Smooth muscle cell (in vitro differentiated cells): ENCODE measurements at regions not wholly inside any gene's neighbourhood (a gene's known extent, or its start where the extent isn't known, plus 50 kb on each side); places are given as distances from the start of the nearest gene placed in this dataset.
"Not testable (repeated sequence)": the region's sequence is repeated elsewhere in the genome, so short reads cannot be mapped to it uniquely, and the experiment has no call there.

Experiments used
- DNase-seq: peaks from one replicate; lab custom pipeline; 2025; ENCODE audit not compliant: unreplicated experiment; lab: John Stamatoyannopoulos, UW
- H2AFZ ChIP-seq: fragments of 200-600 bp; sonication (generic); 2 replicates; pipeline ENCODE4 v1.6.0; 2016; ENCODE audit warnings: antibody characterized with exemption, low read depth, mild to moderate bottlenecking
- H3F3A ChIP-seq: fragments of 200-600 bp; sonication (generic); 2 replicates; pipeline ENCODE4 v1.6.0; 2017; ENCODE audit warnings: antibody characterized with exemption, low read depth
- H3K27ac ChIP-seq: fragments of 200-600 bp; sonication (generic); 2 replicates; pipeline ENCODE4 v1.5.1; 2016; ENCODE audit warnings: low read depth, mild to moderate bottlenecking
- H3K27me3 ChIP-seq: fragments of 200-600 bp; sonication (generic); 2 replicates; pipeline ENCODE4 v1.6.1; 2016; ENCODE audit warnings: low read depth, mild to moderate bottlenecking
- H3K36me3 ChIP-seq: fragments of 200-600 bp; sonication (generic); 2 replicates; pipeline ENCODE4 v1.5.1; 2016; ENCODE audit warnings: low read depth
- H3K4me1 ChIP-seq: fragments of 200-600 bp; sonication (generic); 2 replicates; pipeline ENCODE4 v1.5.1; 2016; ENCODE audit warnings: low read depth
- H3K4me2 ChIP-seq: fragments of 200-600 bp; sonication (generic); 2 replicates; pipeline ENCODE4 v1.6.0; 2016; ENCODE audit warnings: mild to moderate bottlenecking
- H3K4me3 ChIP-seq: fragments of 200-600 bp; sonication (generic); 2 replicates; pipeline ENCODE4 v1.5.1; 2016; ENCODE audit warnings: mild to moderate bottlenecking
- H3K79me2 ChIP-seq: fragments of 200-600 bp; sonication (generic); 2 replicates; pipeline ENCODE4 v1.6.0; 2016; ENCODE audit warnings: low read depth, mild to moderate bottlenecking
- H3K9ac ChIP-seq: fragments of 200-600 bp; sonication (generic); 2 replicates; pipeline ENCODE4 v1.6.0; 2016; ENCODE audit warnings: low read depth
- H3K9me3 ChIP-seq: fragments of 200-600 bp; sonication (generic); replicated peaks from 2 replicates; pipeline ENCODE4 v1.5.1; 2016; ENCODE audit warnings: low read depth
- H4K20me1 ChIP-seq: fragments of 200-600 bp; sonication (generic); 2 replicates; pipeline ENCODE4 v1.6.0; 2016; ENCODE audit warnings: low read depth
- WGBS: methylation state at CpG from one replicate; pipeline ENCODE4 v1.1.7; 2016; ENCODE audit warnings: low lambda C conversion rate; 5-methylcytosine and 5-hydroxymethylcytosine counted together
- TF ChIP-seq, protein P1 (sequence below): fragments of 200-600 bp; sonication (generic); IDR thresholded peaks from 2 replicates; pipeline ENCODE4 v1.5.1; 2017; ENCODE audit warnings: borderline replicate concordance, mild to moderate bottlenecking, antibody characterized with exemption; ENCODE audit not compliant: insufficient read depth, poor library complexity, severe bottlenecking

DNA sequence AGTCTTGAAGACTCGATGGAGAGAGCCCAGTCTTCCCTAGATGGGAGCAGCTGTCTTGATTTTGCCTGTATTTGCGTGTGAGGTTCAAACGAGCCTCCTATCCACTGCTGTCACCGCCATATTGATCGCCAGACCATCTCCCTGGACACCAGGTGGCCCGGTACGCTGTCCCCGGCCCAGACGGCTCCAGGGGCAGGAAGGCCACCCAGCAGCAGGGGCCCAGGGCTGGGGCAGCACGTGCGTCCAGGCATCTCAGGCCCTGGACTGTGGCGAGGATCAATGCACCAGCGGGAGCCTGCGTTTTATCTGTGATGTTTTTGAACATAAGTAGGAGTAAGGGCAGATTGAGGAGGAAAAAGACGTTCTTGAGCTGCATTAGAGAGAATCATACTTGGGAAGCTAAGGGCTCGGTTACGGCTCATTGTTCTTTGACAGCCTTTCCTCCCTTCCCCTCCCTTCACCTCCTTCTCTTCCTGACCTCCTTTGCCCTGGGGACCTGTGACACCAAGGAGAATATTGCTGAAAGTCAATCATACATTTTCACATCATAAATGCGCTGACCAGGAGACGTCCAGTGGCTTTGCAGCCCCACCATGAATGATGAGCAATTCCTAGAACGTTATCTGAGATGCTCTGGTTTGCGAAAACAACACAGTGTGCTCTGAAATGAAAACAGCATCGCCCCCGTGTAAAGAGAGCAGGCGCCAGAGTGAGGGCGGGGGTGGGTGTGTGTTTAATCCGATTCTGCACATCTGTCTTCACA is 711.2 kb upstream of the SALL3 start:
- no peak for DNase-seq
- H3K27ac ChIP-seq: no peak overlapping the region
- H3K27me3 ChIP-seq: no peaks in the 10 kb centered on the region

DNA sequence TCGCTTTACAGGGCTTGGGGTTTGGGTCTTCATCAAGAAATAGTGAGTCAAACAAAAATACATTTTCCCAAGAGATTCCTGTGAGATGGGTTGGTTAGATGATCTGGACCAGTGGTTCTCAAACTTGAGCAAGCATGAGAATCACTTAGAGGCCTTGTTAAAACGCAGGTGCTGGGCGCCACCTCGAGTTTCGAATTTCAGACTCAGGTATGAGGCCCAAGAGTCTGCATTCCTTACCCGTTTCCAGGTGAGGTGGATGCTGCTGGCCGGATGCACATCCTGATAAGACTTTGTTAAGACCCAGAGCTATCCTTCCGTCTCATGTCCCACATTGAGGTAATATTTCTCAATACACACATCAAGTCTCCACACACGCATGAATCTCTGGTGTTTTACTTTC is 707.8 kb upstream of the SALL3 start:
- Histone ChIP-seq H3K4me2 (no peak overlapping the region), H3K4me1 (no peaks in the 10 kb centered on the region), H4K20me1 (no peaks in the 10 kb centered on the region), H3K9ac (no peak overlapping the region), H3K27ac (no peak overlapping the region), H3K4me3 (no peak overlapping the region), H3F3A (no peaks in the 10 kb centered on the region), H3K27me3 (no peaks in the 10 kb centered on the region), H3K9me3 (no peaks in the 10 kb centered on the region), H3K36me3 (no peaks in the 10 kb centered on the region), H2AFZ (no peak overlapping the region), H3K79me2 (no peaks in the 10 kb centered on the region)
- TF ChIP-seq, protein P1, sequence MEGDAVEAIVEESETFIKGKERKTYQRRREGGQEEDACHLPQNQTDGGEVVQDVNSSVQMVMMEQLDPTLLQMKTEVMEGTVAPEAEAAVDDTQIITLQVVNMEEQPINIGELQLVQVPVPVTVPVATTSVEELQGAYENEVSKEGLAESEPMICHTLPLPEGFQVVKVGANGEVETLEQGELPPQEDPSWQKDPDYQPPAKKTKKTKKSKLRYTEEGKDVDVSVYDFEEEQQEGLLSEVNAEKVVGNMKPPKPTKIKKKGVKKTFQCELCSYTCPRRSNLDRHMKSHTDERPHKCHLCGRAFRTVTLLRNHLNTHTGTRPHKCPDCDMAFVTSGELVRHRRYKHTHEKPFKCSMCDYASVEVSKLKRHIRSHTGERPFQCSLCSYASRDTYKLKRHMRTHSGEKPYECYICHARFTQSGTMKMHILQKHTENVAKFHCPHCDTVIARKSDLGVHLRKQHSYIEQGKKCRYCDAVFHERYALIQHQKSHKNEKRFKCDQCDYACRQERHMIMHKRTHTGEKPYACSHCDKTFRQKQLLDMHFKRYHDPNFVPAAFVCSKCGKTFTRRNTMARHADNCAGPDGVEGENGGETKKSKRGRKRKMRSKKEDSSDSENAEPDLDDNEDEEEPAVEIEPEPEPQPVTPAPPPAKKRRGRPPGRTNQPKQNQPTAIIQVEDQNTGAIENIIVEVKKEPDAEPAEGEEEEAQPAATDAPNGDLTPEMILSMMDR: no peak
- no peak for DNase-seq
- WGBS: 79% methylated on average over 9 of the region's 9 CpGs

More for the DNA sequence above, 711.2 kb upstream of the SALL3 start:
- H3K9me3 ChIP-seq: no peaks in the 10 kb centered on the region
- no peak overlapping the region for H3K4me2 ChIP-seq
- no peaks in the 10 kb centered on the region for H3K4me1 ChIP-seq
- no peaks in the 10 kb centered on the region for H3F3A ChIP-seq
- TF ChIP-seq, protein P1: no peak
- H3K79me2 ChIP-seq: no peaks in the 10 kb centered on the region
- H3K4me3 ChIP-seq: no peak overlapping the region
- H4K20me1 ChIP-seq: no peaks in the 10 kb centered on the region
- H3K9ac ChIP-seq: no peak overlapping the region
- WGBS: 88% methylated on average over 26 of the region's 26 CpGs
- no peak overlapping the region for H2AFZ ChIP-seq
- no peaks in the 10 kb centered on the region for H3K36me3 ChIP-seq

DNA sequence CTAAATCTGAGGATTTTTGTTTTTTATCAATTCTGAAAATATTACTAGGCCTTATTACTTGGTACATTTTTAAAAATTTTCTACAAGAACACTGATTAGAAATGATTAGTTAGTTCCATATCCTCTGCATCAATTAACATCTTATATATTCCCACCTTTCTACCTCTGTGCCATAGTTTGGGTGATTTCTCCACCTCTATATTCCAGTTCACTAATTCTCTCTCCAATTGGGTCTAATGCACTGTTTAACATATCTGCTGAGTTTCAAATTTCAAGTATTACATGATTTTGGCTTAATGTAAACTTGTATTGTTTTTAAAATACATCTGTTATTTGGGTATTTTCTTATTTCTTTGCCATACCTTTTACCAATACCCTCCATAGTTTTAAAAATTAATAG is 705.7 kb upstream of the SALL3 start:
- Histone ChIP-seq H3K4me1 (no peaks in the 10 kb centered on the region), H3K36me3 (no peaks in the 10 kb centered on the region), H3F3A (no peaks in the 10 kb centered on the region), H3K4me3 (no peak overlapping the region), H3K4me2 (no peak overlapping the region), H3K27me3 (no peaks in the 10 kb centered on the region), H3K9me3 (no peaks in the 10 kb centered on the region), H3K79me2 (no peaks in the 10 kb centered on the region), H2AFZ (no peak overlapping the region), H3K9ac (no peak overlapping the region), H3K27ac (no peak overlapping the region), H4K20me1 (no peaks in the 10 kb centered on the region)
- TF ChIP-seq, protein P1: no peak
- no peak for DNase-seq

DNA sequence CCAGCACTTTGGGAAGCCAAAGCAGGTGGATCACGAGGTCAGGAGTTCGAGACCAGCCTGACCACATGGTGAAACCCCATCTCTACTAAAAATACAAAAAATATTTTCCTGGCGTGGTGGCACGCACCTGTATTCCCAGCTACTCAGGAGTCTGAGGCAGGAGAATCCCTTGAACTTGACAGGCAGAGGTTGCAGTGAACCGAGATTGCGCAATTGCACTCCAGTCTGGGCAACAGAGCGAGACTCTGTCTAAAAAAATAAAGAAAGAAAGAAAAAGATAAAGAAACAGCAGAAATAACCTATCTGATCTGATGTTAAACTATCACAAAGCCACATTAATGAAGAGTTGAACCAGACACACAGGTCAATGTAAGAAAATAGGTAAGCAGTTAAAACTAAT is 696.2 kb upstream of the SALL3 start:
- H3K36me3 ChIP-seq, H3K4me2 ChIP-seq, H3K9me3 ChIP-seq, H2AFZ ChIP-seq, H3K4me1 ChIP-seq, H4K20me1 ChIP-seq, H3K27ac ChIP-seq, DNase-seq, H3K79me2 ChIP-seq, H3K9ac ChIP-seq, H3K27me3 ChIP-seq, H3K4me3 ChIP-seq, H3F3A ChIP-seq: not testable (repeated sequence)
- WGBS: 93% methylated on average over 7 of the region's 7 CpGs
